ENCODE measurements at regions not wholly inside any gene's neighbourhood (a gene's known extent, or its start where the extent isn't known, plus 50 kb on each side); places are given as distances from the start of the nearest gene placed in this dataset.

GRCh38 chr13:29918845-29919244, 68.4 kb upstream of the UBL3 start:
- TF ChIP-seq ETS1 (IDR thresholded peaks at IDR 0.05): no peak
- TF ChIP-seq CREB1 (CRISPR knock-in tag; IDR thresholded peaks at IDR 0.05; ENCODE audit: low read depth): no peak
- TF ChIP-seq CTCF (conservative IDR thresholded peaks at IDR 0.05; ENCODE audit: low read depth in 2 of 2): no peak
- no peak for TF ChIP-seq ZNF331 (CRISPR knock-in tag; IDR thresholded peaks at IDR 0.05; ENCODE audit: low read depth)
- no peak for TF ChIP-seq ZNF462 (CRISPR knock-in tag; IDR thresholded peaks at IDR 0.05)
- TF ChIP-seq JUNB (IDR thresholded peaks at IDR 0.05; ENCODE audit: unreplicated experiment): no peak
- Histone ChIP-seq H3K4me3 (no peak overlapping the region), H3K9me2 (ENCODE audit: insufficient read depth) (peaks cover 13% of the 10 kb centered on the region), H3K79me2 (replicated peaks; ENCODE audit: insufficient read depth) (no peaks in the 10 kb centered on the region), H2AFZ (no peak overlapping the region), H3K27ac (ENCODE audit: low read depth) (no peak overlapping the region), H3K4me1 (ENCODE audit: insufficient read depth) (no peaks in the 10 kb centered on the region; the same call in 1 of the 2 replicates), H4K20me1 (replicated peaks; ENCODE audit: insufficient read depth) (no peaks in the 10 kb centered on the region), H3K4me2 (no peak overlapping the region), H3K27me3 (ENCODE audit: insufficient read depth) (no peaks in the 10 kb centered on the region; the same call in 1 of the 2 replicates), H3F3A (replicated peaks; ENCODE audit: low read depth) (no peaks in the 10 kb centered on the region), H3K36me3 (ENCODE audit: insufficient read depth) (no peaks in the 10 kb centered on the region)
- DNase-seq (ENCODE audit: low spot score): no peak
- no peaks in the 10 kb centered on the region for H3K4me1 Mint-ChIP-seq
- H3K9me3 Mint-ChIP-seq: no peaks in the 10 kb centered on the region
- H3K27me3 Mint-ChIP-seq (ENCODE audit: insufficient read depth, low read depth, poor library complexity): peaks cover 4% of the 10 kb centered on the region
- H3K36me3 Mint-ChIP-seq (ENCODE audit: low read depth): no peaks in the 10 kb centered on the region; the same call in 2 of the 3 replicates
- ATAC-seq: no peak
- H3K4me3 Mint-ChIP-seq: no peak overlapping the region
- no peak overlapping the region for H3K27ac Mint-ChIP-seq

Measured in GM23338 (cell line).